Astrocyte of the hippocampus (primary cell): ENCODE measurements at regions not wholly inside any gene's neighbourhood (a gene's known extent, or its start where the extent isn't known, plus 50 kb on each side); places are given as distances from the start of the nearest gene placed in this dataset.

ENCODE experiments used
- DNase-seq: peaks from one replicate; pipeline ENCODE4 v3.0.0; 2011; ENCODE audit warnings: low read depth, low spot score

- no peak for DNase-seq
Observed at GRCh38 chr18:77983270-77983669, 733.6 kb downstream of the GALR1 start.

GRCh38 chr18:77984178-77984577 lies 734.5 kb downstream of the GALR1 start:
- no peak for DNase-seq

GRCh38 chr18:77984833-77985232 lies 735.2 kb downstream of the GALR1 start:
- no peak for DNase-seq

GRCh38 chr18:77985526-77986281 lies 736.1 kb downstream of the GALR1 start:
- no peak for DNase-seq

- no peak for DNase-seq
Observed at GRCh38 chr18:77990131-77990530, 740.5 kb downstream of the GALR1 start.

GRCh38 chr18:77990901-77991300 lies 741.3 kb downstream of the GALR1 start:
- no peak for DNase-seq

GRCh38 chr18:77992057-77992456 lies 742.4 kb downstream of the GALR1 start:
- DNase-seq, result no peak

GRCh38 chr18:77993188-77993981 lies 743.7 kb downstream of the GALR1 start:
- DNase-seq, result no peak

GRCh38 chr18:77995593-77995992 lies 745.9 kb downstream of the GALR1 start:
- DNase-seq, result no peak

- DNase-seq, result no peak
Observed at GRCh38 chr18:77996737-77997136, 747.1 kb downstream of the GALR1 start.

GRCh38 chr18:78001811-78002210 lies 752.2 kb downstream of the GALR1 start:
- DNase-seq, result no peak

GRCh38 chr18:78006006-78006773 lies 756.5 kb downstream of the GALR1 start:
- DNase-seq, result no peak

GRCh38 chr18:78006774-78007260 lies 757.2 kb downstream of the GALR1 start:
- DNase-seq, result no peak

GRCh38 chr18:78010363-78010762 lies 760.7 kb downstream of the GALR1 start:
- no peak for DNase-seq

- DNase-seq, result no peak
Observed at GRCh38 chr18:78017869-78018268, 768.2 kb downstream of the GALR1 start.

- DNase-seq, result no peak
Observed at GRCh38 chr18:78021196-78021595, 771.5 kb downstream of the GALR1 start.

GRCh38 chr18:78031589-78031988 lies 781.9 kb downstream of the GALR1 start:
- no peak for DNase-seq

- DNase-seq, result no peak
Observed at GRCh38 chr18:78031991-78032390, 782.3 kb downstream of the GALR1 start.

GRCh38 chr18:78032574-78032973 lies 782.9 kb downstream of the GALR1 start:
- DNase-seq, result no peak

GRCh38 chr18:78034755-78035154 lies 785.1 kb downstream of the GALR1 start:
- no peak for DNase-seq

GRCh38 chr18:78041218-78041617 lies 791.6 kb downstream of the GALR1 start:
- DNase-seq, result no peak

GRCh38 chr18:78046631-78047030 lies 797.0 kb downstream of the GALR1 start:
- no peak for DNase-seq
